GM19463 (cell line): ENCODE measurements at regions not wholly inside any gene's neighbourhood (a gene's known extent, or its start where the extent isn't known, plus 50 kb on each side); places are given as distances from the start of the nearest gene placed in this dataset.

Experiments used
- ATAC-seq: cut with Tn5 transposase; IDR thresholded peaks from one replicate; pipeline ENCODE4 v1.9.1; 2021; ENCODE audit warnings: mild to moderate bottlenecking, moderate library complexity; ENCODE audit not compliant: unreplicated experiment

GRCh38 chr16:85307552-85308364 lies 195.5 kb upstream of the CIBAR2 start:
- ATAC-seq = no peak

- no peak for ATAC-seq
Measured at GRCh38 chr16:85308611-85309540, 196.6 kb upstream of the CIBAR2 start.

GRCh38 chr16:85309656-85310587 lies 197.7 kb upstream of the CIBAR2 start:
- no peak for ATAC-seq

GRCh38 chr16:85310868-85311585 lies 198.8 kb upstream of the CIBAR2 start:
- ATAC-seq = no peak

- ATAC-seq = no peak
Measured at GRCh38 chr16:85311741-85312140, 199.5 kb upstream of the CIBAR2 start.

- no peak for ATAC-seq
Measured at GRCh38 chr16:85312174-85312573, 199.9 kb upstream of the CIBAR2 start.

GRCh38 chr16:85312642-85313525 lies 200.6 kb upstream of the CIBAR2 start:
- ATAC-seq = no peak

GRCh38 chr16:85313526-85314301 lies 201.4 kb upstream of the CIBAR2 start:
- no peak for ATAC-seq

GRCh38 chr16:85314512-85314971 lies 202.3 kb upstream of the CIBAR2 start:
- no peak for ATAC-seq

GRCh38 chr16:85315866-85316265 lies 203.6 kb upstream of the CIBAR2 start:
- ATAC-seq = no peak

GRCh38 chr16:85316321-85316919 lies 204.1 kb upstream of the CIBAR2 start:
- ATAC-seq = no peak

- ATAC-seq = no peak
Measured at GRCh38 chr16:85316944-85317343, 204.7 kb upstream of the CIBAR2 start.

GRCh38 chr16:85317704-85318103 lies 205.4 kb upstream of the CIBAR2 start:
- ATAC-seq = no peak

GRCh38 chr16:85319208-85319983 lies 207.1 kb upstream of the CIBAR2 start:
- ATAC-seq = no peak

GRCh38 chr16:85319984-85320440 lies 207.7 kb upstream of the CIBAR2 start:
- ATAC-seq = no peak

GRCh38 chr16:85320677-85321385 lies 208.6 kb upstream of the CIBAR2 start:
- ATAC-seq = no peak
